22Rv1 (cell line): ENCODE measurements at regions not wholly inside any gene's neighbourhood (a gene's known extent, or its start where the extent isn't known, plus 50 kb on each side); places are given as distances from the start of the nearest gene placed in this dataset.

ENCODE experiments used
- H3K27ac ChIP-seq: fragments of 450-650 bp; 2 replicates; pipeline ENCODE4 v1.5.1; 2017
- ZFX ChIP-seq: fragments of 450-650 bp; IDR thresholded peaks from 2 replicates; pipeline ENCODE4 v1.6.1; 2017; ENCODE audit warnings: antibody characterized with exemption, borderline replicate concordance
- TF ChIP-seq, protein P1 (sequence below): fragments of 450-650 bp; IDR thresholded peaks from 2 replicates; pipeline ENCODE4 v1.5.1; 2017; ENCODE audit warnings: mild to moderate bottlenecking

DNA sequence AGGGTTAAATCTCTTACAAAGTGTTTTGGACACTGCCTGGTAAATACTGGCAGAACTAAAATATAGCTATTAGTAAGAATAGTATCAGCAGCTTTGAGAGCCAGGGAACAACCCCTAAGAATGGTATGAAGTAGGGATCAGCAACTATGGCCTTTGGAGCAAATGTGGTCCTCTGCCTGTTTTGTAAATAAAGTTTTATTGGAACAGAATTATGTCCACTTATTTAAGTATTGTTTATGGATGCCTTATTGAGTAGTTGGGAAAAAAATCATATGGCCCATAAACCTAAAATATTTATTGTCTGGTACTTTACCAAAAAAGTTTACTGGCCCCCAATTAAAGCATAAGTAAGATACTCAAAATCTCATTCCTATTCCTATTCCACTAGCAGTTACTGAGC is 182.2 kb downstream of the PALM2AKAP2 start:
- no peak for TF ChIP-seq ZFX
- TF ChIP-seq, protein P1, sequence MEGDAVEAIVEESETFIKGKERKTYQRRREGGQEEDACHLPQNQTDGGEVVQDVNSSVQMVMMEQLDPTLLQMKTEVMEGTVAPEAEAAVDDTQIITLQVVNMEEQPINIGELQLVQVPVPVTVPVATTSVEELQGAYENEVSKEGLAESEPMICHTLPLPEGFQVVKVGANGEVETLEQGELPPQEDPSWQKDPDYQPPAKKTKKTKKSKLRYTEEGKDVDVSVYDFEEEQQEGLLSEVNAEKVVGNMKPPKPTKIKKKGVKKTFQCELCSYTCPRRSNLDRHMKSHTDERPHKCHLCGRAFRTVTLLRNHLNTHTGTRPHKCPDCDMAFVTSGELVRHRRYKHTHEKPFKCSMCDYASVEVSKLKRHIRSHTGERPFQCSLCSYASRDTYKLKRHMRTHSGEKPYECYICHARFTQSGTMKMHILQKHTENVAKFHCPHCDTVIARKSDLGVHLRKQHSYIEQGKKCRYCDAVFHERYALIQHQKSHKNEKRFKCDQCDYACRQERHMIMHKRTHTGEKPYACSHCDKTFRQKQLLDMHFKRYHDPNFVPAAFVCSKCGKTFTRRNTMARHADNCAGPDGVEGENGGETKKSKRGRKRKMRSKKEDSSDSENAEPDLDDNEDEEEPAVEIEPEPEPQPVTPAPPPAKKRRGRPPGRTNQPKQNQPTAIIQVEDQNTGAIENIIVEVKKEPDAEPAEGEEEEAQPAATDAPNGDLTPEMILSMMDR, result no peak
- H3K27ac ChIP-seq, result no peak overlapping the region

DNA sequence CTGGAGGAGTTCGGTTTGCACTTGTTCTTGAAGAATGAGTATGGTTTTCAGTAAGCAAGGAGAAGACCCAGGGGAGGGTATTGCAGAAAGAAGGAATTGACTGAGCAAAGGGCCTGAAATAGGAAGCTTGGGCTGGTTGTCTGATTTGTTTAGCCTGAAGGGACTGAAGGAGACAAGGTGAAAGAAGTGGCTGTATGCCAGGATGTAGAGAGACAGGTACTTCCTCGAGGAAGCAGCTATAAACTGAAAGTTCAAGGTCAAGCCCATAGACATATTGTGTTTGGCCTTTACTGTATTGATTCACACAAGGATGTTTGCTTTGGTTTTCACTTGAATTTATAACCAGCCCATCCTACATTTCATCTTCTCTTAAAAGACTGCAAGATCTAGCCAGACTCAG is 183.1 kb downstream of the PALM2AKAP2 start:
- H3K27ac ChIP-seq, result no peak overlapping the region
- TF ChIP-seq, protein P1, result no peak
- no peak for TF ChIP-seq ZFX

DNA sequence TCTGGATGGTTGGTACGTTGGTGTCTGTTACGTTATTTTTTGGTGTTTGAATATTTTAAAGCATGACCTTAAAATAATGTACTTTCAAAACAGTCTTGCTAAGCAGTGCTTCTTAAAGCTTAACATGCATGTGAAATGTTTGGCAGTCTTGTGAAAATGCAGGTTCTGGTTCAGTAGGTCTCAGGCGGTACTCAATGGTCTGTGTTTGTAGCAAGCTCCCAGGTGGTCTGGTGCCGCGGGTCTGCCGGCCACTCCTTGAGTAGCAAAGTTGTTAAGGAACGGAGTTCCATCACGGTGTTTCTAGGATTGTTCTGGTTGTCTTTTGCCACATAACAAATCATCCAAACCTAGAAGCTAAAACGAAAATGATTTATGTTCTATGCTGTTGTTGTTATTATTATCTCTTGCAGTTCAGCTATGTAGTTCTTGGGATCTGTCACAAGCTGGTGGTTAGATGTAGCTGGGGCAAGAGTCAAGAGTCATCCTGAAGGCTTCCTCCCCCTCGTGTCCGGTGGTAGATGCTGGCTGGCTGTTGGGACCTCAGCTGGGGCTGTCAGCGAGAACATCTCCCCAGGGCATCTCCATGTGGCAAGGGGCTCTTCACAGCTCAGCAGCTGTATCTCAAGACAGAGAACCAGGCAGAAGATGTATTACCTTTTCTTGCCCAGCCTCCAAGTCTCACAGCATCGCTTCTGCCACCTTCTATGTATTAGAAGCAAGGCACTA is 186.8 kb downstream of the PALM2AKAP2 start:
- H3K27ac ChIP-seq, result no peak overlapping the region
- TF ChIP-seq ZFX, result no peak
- TF ChIP-seq, protein P1, result no peak

DNA sequence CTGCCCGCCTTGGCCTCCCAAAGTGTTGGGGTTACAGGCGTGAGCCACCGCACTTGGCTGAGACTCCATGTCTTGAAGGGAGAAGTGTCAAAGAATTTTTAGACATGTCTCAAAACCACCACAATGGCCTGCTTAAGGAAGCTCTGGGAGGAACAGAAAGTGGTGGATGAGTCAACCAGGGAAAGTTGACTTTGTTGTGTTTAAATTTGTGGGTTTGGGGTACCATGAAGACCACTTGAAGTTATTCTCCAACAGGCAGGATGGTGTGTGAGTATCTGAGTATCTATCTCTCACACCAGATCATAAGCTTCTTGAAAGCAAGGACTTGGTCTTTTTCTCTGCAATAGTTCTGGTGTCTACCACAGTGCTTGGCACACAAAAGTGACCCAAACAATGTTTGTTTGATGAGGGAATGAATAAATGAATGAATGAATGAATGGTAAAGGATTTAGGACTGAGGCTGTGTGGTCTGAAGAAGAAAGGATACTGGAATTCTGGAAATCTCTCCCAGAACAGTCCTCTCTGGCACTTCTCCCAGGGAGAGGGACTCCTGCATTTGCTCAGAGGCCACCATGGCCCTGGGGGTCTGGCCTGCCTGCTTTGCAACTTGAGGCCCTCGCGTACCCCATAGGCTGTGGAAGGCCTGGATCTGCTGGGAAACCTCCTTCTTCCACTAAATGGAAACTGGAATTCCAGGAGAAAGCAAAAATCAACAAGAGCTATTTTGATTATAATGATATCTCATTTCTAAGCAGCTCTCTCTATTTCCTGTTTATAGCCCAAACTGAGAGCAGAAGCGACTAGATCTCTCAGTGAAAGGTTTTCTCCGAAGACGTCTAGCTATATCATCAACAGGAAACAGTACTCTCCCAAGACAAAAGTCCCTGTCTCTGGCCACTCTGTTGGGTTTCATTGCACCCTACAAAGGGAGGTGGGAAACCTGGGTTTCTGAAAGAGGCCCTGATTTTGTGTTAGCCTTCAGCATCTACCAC is 187.9 kb downstream of the PALM2AKAP2 start:
- no peak overlapping the region for H3K27ac ChIP-seq
- TF ChIP-seq, protein P1, result no peak
- TF ChIP-seq ZFX, result no peak

DNA sequence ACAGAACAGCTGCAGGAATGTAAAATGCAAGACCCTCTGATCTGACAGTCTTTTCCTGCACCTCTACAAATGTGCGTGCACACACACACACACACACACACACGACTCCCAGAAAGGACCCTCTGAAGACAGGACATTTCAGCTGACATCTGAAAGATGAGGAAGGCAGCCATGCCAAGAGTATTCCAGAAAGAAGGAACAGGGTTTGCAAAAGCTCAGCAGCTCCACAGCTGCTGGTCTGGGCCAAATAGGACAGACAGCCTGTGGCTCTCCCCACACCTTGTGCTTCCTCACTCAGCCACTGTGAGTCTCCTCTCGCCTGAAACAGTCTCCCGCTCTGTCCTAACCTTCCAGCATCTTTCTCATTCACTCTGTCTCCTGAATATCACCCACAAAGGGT is 189.0 kb downstream of the PALM2AKAP2 start:
- H3K27ac ChIP-seq, result no peak overlapping the region
- TF ChIP-seq ZFX, result no peak
- TF ChIP-seq, protein P1, result no peak

DNA sequence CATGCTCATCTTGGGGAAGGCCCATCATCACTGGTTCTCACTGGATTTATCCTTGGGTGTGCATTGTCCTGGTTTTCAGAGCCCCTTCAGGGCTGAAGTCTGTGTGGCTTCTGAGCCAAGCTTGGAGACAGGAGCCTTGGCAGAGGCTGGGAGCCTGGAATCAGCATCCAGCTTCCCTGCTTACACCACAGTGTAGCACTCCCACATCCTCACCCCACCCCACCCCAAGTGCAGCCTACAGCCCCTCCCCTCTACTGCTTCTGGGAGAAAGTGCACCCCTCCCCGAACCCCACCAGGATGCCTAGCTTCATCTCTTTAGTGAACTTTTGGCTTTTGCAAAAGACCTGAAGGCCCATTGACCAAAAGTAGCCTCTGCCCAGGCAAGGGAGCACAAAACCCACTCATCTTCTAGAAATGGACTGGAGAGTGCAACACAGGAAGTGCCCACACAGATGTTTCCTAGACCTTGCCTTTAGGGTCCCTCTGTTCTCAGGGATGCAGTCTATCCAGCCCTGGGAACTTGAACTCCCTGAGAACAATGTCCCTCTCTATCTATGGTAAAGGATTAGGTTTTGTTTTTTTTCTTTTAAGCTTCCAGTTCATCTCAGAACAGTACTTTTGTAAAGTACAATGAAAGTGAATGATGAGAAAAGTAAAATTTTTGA is 189.7 kb downstream of the PALM2AKAP2 start:
- H3K27ac ChIP-seq, result no peak overlapping the region
- no peak for TF ChIP-seq ZFX
- TF ChIP-seq, protein P1, result no peak
